HG02642 (cell line): ENCODE measurements at regions not wholly inside any gene's neighbourhood (a gene's known extent, or its start where the extent isn't known, plus 50 kb on each side); places are given as distances from the start of the nearest gene placed in this dataset.
"Not testable (repeated sequence)": the region's sequence is repeated elsewhere in the genome, so short reads cannot be mapped to it uniquely, and the experiment has no call there.

Experiments used
- ATAC-seq: cut with Tn5 transposase; IDR thresholded peaks from one replicate; pipeline ENCODE4 v1.9.1; 2021; ENCODE audit warnings: mild to moderate bottlenecking; ENCODE audit not compliant: unreplicated experiment, poor library complexity

DNA sequence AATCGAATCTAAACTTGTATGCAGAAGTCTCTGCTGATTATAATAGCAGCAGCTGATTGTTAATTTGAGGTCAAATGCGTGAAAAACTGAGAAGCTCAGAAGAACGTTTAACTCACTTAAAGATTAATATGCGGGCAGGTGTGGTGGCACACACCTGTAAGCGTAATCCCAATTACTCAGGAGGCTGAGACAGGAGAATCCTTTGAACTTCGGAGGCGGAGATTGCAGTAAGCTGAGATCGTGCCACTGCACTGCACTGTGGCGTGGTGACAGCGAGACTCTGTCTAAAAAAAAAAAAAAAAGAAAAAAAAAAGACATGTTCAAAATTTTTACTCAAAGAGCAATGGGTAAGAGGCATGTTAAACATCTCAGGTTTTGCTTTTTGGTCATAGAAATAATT lies 1370.8 kb downstream of the GRIK2 start:
- no peak for ATAC-seq

DNA sequence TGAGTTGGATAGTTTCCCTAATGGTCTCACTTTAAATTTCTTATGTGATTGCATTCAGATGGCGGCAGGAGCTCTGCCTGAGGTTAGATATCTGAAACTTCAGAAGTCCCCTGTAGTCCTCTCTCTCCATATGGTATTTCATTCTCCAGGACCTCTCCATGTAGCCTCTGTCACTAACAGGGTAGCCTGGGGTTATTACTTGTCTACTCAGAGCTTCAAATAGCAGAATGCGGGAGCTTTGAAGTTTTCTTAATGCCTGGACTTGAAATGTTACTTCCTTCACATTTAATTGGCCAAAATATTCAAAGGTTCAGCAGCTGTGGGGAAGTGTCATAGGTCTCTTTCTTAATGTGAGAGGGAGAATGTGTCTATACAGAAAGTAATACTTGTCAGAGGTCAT lies 1370.4 kb downstream of the GRIK2 start:
- ATAC-seq = no peak

DNA sequence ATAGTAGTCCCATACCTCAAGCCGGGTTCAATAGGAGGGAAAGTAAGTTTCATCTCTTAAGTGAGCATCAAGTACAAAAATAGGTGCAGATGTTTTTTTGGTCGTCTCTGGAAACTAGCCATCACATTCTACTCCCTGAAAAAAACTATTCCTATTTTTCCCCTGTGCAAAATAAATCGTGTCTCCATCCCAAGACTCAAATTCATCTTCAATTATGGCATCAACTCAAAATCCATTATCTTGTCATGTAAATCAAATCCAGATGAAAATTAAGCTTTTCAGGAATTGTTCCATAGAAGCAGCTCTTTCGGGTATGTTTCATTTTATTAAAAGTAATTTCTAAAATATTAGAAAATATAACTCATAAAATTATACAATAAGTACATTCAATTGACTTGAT lies 1368.4 kb downstream of the GRIK2 start:
- no peak for ATAC-seq

DNA sequence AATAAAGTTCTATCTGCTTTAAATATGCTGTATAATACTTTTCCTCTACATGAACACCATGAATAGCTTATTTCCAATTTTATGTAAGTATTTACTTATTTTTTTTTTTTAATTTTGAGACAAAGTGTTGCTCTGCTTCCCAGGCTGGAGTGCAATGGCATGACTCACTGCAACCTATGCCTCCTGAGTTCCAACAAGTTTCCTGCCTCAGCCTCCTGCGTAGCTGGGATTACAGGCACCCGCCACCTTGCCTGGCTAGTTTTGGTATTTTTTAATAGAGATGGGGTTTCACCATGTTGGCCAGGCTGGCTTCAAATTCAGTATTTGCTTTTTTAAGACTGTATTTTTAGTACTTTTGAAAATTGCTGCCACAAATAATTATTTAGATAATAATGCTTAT lies 1365.9 kb downstream of the GRIK2 start:
- no peak for ATAC-seq

DNA sequence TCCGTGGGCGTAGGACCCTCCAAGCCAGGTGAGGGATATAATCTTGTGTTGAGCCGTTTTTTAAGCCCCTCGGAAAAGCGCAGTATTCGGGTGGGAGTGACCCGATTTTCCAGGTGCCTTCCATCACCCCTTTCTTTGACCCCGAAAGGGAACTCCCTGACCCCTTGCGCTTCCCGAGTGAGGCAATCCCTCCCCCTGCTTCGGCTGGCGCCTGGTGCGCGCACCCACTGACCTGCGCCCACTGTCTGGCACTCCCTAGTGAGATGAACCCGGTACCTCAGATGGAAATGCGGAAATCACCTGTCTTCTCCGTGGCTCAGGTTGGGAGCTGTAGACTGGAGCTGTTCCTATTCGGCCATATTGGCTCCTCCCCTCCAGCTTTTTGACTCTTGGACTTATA lies 1365.0 kb downstream of the GRIK2 start:
- not testable (repeated sequence) for ATAC-seq

DNA sequence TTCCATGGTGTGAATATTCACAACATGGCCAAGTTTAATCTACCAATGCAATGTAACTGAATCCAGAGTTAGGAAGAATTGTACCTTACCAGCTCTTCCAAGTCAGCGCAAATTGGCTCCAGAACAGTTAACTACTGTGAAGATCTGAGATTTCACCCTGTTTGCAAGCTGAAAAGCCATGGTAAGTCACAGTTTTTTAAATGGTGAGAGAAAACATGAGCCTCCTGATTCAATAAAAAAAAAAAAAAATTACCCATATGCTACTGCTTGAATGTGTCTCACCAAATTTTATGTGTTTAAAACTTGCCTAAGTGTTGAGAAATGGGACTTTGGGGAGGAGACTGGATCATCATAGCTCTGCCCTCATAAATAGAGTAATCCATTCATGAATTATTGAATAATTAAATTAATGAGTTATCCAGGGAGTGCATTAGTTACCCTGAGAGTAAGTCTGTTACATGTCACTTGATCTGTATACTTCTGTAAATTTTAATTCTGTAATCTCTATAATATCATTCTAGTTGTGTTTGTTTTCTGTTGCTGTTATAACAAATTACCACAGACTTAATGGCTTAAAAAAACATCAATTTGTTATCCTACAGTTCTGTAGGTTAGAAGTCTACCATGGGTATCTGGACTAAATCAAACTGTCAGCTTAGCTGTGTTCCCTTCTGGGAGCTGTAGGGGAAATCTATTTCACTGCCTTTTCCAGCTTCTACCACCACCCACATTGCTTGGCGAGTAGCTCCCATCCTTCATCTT lies 1355.9 kb downstream of the GRIK2 start:
- no peak for ATAC-seq

DNA sequence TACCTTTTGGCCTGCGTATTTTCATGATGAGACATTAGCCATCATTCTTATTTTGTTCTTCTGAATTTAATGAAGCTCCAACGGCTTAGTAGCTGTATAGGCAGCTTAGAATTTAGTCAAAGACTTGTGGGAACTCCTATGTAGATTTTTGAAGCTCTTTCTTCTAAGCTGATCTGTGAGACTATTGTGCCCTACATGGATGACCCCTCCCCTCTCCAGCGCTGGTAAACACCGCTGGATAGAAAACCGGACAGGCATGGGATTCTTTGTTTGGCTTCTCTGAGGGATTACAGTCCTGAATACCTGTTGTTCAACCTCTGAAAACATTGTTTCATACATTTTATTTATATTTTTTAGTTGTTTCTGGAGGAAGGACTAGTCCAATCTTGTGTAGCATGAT lies 1353.4 kb downstream of the GRIK2 start:
- ATAC-seq = no peak

DNA sequence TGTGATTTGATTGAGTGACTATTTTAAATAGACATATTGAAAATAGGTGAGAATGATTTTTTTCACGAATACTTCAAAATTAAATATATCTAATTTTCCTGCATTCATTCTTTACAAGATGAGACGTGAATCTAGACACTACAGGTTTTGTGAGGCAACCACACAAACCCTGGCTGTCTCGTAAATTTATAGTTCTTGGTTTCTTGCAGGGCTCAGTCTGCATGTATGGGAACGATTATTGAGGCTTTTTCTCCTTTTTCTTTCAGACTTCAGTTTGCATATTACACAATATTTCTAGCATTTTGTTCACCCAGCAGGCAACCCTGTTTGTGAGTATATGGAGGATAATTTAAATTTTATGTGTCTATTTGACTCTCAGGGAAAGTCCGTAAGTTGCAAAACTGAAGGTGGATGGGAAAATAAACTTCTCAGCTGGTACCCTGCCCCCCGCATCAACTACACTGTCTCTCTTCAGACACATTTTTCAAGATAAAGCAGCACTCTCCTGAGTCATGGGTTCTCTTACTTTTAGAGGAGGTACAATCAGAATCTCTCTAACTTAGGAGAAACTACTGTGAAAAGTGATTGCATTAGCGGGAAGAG lies 1349.3 kb downstream of the GRIK2 start:
- no peak for ATAC-seq

DNA sequence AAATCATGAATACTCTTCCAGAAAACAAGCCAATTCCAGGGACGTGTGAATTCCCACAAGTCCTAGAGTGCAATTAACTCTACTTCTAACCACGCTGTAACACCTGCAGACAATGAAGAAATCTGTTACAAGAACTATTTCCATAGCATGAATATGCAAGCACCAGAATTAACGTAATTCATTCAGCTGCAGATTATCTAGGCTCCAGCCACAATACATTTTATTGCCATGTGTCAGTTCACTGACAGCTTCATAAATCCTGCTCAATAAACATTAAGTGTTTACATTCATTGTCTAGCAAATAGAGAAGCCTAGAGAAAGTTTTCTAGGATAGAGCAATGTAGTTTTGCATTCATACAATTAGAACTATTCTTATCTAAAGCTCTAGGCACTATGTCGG lies 1348.5 kb downstream of the GRIK2 start:
- ATAC-seq = no peak

DNA sequence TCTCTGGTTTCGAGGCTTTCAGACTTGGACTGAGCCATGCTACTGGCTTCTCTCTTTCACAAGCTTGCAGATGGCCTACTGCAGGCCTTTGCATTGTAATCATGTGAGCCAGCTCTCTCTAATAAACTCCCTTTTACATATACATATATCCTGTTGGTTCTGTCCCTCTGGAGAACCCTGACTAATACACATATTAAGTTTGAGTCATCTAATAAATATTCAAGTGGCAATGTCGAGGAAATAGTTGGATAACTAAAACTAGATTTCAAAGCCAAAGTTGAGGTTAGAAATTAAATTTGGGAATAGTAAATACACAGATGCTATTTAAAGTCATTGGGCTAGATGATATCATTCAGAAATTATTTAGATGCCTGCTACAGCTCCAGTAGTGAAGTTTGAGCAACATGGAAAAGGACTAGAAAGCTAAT lies 1343.4 kb downstream of the GRIK2 start:
- no peak for ATAC-seq

DNA sequence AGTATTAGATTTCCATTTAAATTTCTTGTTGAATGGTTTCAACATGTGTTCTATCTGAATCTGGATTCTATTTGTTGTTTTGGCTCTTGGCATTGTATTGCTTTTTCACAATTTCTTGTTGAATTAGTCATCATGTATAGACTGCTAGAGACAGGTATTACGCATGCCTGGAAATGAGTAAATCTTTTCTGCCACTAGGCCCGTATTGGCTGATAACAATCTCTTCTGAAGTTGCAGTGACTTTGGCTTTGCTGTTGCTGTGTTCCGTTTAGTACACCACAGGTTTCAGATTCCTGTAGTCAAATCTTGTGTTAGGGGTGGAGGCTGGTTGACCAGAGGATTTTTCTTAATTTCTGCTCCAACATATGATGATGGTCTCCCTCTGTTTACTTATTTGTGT lies 1339.4 kb downstream of the GRIK2 start:
- ATAC-seq = no peak

DNA sequence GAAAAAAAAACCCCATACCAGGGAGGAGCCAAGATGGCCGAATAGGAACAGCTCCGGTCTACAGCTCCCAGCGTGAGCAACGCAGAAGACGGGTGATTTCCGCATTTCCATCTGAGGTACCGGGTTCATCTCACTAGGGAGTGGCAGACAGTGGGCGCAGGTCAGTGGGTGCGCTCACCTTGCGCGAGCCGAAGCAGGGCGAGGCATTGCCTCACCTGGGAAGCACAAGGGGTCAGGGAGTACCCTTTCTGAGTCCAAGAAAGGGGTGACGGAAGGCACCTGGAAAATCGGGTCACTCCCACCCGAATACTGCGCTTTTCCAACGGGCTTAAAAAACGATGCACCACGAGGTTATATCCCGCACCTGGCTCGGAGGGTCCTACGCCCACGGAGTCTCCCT lies 1328.6 kb downstream of the GRIK2 start:
- not testable (repeated sequence) for ATAC-seq

DNA sequence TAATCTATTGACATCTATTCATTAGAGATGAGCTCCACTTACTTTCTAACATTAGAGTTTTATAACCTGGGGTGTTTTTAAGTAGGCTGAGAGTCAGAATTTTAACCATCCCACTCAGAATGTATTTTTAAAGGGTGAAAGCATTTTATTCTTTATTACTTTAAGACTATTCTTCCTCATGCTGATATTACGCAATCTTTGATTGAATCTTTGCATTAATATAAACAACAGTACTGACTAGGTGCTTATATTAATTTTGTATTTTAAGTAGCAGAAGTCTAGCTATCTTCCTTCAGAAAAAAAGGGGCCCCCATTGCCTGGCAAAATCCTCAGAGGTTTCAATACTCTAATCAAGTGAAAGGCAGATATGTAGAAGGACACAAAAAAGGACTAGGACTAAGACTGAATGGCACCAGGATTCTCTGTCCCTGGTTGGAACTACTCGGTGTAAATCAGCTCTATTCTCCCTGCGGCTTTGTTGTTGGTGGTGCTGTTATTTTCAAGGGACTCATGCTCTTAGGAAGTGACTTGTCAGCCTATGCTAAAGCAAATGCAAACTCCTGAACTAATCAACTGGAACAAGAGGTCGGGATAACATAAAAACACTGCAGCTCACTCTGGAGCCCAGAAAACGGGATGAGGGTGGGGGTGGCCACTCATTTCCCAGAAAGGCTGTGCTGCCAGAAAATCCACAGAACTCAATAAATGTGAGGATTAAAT lies 1324.4 kb downstream of the GRIK2 start:
- ATAC-seq = no peak

DNA sequence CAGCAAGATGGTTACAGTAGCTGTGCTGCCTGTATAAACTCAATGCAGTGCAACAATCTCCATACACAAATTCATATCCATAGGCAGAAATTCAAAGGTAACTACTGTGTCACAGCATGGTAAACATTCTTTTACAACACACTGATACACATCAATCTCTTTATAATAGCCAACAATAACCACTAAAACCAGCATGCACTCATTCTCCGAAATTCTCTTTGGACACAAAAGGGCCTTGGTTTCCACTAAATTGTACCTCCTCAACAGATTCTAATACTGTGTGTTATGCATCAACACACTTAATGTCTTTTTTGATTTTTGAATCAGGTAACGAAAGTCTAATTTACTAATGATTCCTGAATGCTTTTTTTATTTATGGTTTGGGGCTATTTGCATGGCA lies 1323.7 kb downstream of the GRIK2 start:
- no peak for ATAC-seq

DNA sequence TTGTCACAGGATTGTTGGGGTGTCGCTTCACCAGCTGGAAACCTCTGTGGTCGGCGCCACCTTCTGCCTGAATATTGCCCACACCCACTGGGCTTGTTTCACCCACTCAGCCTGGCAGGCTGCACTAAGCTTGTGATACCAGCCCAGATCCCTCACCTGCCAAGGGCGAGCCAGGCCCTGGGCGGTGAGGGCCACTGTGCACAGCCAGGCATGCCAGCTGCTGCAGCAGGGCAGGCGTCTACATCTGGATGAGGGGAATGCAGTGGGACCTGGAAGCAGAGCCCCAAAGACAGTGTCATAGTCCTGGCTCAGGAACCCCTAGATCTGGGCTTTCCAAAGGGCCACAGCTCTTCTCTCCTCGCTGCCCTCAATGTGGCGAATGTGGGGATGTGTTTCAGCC lies 1307.5 kb downstream of the GRIK2 start:
- ATAC-seq = no peak

DNA sequence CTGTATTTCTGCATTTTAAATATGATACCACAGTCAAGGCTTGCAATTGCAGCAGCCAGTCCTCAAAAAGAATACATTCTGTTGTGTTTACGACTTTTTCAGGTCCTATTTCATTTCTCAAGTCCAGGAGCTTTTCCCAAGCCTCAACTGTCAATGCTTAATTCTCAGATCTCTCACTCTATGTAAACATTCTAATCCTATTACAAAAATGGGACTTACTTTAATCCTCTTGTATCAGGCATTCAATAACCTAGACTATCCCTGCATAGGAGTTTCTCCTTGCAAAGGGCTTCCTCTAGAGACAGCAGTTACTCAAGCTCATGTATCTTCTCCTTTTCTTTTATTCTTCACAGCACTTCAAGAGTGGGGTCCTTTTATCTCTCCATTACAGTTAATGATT lies 1293.0 kb downstream of the GRIK2 start:
- ATAC-seq = no peak

DNA sequence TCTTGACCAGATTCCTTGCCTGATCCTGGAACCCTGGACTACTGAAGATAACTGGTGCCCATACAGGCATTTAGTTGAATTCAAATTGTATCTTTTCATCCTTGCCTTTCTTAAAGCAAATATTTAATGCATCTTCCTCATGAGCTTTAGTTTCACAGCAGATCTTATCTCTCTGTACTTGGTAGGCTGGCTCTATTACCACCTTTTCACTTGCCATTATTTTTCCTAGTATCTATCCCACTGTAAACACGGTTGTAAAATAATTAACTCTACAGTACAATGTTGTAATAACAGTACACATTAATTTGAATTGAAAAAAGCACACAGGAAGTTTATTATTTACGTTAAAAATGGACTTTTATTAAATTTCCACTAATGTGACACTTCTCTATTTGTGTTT lies 1286.9 kb downstream of the GRIK2 start:
- ATAC-seq = no peak

DNA sequence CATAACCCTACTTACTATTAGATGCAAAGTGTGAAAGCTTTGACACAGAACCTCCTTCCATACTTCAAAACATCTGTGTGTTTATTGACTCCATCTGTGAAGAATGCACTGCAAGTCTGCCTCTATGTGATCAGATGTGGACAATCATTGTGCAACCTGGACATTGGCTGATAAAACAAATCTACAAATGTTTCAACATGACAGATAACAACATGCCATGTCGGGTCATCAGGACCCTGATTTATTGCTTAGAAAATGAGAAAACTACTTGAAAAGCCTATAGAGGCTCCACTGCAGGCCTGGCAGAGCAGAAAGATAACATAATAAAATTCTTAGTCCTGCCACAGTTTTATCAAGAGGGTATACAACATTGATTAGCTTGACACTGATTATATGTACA lies 1286.4 kb downstream of the GRIK2 start:
- no peak for ATAC-seq

DNA sequence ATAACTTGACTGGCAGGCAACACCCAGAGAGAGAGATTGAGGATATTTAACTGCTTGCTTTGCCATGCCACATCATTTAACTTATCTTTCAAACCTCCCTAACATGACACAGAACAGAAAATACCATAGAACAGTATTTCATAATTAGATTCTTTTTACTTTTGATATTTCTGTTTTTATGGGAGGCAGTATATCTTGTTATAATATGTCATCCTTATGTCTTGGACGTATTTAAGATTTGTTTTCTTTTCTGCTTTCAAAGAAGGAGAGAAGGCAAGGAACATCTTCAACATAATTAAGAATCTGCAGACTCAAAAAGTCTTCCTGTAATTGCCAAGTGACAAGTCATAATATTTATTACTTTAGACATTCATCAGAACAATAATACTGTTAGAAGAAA lies 1283.7 kb downstream of the GRIK2 start:
- ATAC-seq = no peak

DNA sequence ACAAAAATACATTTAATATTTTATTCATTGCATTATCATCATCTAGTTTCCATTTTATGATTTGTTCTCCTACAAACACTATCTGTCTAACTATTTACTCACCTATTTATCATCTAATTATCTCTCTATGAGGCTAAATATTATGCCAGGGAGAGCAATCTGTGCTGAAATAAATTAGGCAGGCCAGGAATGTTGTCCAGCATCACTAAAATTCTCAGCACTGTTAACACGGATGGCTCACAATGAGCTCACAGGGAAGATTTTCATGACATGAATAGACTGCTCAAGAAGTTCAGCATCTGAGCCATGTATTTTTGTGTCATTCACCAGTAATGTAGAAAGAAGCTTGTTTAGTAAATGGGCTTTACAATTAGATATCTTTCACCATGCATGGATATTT lies 1277.2 kb downstream of the GRIK2 start:
- ATAC-seq = no peak

DNA sequence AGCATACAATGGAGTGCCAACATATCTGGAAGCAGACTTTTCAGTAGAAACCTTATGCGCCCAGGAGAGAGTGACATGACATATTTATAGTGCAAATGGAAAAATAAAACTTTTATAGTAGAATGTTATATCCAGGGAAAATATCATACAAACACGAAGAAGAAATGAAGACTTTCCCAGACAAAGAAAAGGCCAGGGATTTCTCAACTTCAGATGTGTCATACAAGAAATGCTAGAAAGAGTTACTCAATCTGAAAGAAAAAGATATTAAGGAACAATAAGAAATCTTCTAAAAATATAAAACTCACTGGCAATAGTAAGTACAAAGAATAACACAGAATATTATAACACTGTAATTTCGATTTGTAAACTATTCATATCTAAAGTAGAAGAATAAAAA lies 1269.3 kb downstream of the GRIK2 start:
- ATAC-seq = no peak

DNA sequence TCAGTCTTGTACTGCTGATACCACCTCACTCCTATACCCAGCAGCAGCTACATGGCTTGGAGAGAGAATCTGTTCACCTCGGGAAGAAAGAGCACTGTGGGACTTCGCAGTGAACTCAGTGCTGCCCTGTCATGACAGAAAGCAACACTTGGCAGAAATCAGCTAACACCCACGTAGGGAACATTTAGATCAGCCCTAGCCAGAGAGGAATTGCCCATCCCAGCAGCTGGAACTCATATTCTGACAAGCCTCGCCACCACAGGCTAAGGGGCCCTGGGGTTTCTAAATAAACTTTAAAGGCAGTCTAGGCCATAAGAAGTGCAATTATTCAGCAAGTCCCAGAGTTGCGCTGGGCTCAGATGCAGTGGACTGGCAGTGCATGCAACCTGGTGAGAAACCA lies 1266.8 kb downstream of the GRIK2 start:
- no peak for ATAC-seq
